ENCODE measurements at regions not wholly inside any gene's neighbourhood (a gene's known extent, or its start where the extent isn't known, plus 50 kb on each side); places are given as distances from the start of the nearest gene placed in this dataset.
"Not testable (repeated sequence)": the region's sequence is repeated elsewhere in the genome, so short reads cannot be mapped to it uniquely, and the experiment has no call there.

DNA sequence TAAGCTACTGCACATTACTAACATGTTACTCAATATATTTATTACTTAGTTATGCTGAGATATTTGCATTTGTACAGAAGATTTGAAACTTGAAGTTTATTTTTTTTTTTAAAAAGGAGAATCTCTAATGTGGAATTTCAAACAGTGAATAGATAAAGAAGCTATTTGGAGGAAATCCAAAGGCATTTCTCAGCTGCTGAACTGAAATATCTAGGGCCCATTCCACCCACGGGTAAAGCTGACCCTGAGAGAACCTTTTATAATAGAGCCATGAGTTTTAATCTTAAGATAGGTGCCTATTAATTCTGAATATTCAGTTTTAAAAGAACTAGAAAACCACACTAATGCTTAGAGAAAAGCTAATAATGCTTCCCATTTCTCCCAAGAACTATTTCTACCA is 225.4 kb upstream of the CAND1 start:
- intact Hi-C loops (cut with micrococcal nuclease), result no loop called here
- Mint-ChIP-seq H3K27ac (no peak overlapping the region), H3K4me3 (no peak overlapping the region), H3K9me3 (peaks cover under 1% of the 10 kb centered on the region), H3K4me1 (no peaks in the 10 kb centered on the region), H3K27me3 (peaks cover 9% of the 10 kb centered on the region), H3K36me3 (ENCODE audit: low read depth) (no peaks in the 10 kb centered on the region)
- ATAC-seq (ENCODE audit: low read depth) (no peak), DNase-seq (no peak)
- TF ChIP-seq, protein P1, sequence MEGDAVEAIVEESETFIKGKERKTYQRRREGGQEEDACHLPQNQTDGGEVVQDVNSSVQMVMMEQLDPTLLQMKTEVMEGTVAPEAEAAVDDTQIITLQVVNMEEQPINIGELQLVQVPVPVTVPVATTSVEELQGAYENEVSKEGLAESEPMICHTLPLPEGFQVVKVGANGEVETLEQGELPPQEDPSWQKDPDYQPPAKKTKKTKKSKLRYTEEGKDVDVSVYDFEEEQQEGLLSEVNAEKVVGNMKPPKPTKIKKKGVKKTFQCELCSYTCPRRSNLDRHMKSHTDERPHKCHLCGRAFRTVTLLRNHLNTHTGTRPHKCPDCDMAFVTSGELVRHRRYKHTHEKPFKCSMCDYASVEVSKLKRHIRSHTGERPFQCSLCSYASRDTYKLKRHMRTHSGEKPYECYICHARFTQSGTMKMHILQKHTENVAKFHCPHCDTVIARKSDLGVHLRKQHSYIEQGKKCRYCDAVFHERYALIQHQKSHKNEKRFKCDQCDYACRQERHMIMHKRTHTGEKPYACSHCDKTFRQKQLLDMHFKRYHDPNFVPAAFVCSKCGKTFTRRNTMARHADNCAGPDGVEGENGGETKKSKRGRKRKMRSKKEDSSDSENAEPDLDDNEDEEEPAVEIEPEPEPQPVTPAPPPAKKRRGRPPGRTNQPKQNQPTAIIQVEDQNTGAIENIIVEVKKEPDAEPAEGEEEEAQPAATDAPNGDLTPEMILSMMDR (IDR thresholded peaks at IDR 0.05), result no peak
- POLR2A ChIA-PET, result no interaction called here
- CTCF ChIA-PET, result no interaction called here

DNA sequence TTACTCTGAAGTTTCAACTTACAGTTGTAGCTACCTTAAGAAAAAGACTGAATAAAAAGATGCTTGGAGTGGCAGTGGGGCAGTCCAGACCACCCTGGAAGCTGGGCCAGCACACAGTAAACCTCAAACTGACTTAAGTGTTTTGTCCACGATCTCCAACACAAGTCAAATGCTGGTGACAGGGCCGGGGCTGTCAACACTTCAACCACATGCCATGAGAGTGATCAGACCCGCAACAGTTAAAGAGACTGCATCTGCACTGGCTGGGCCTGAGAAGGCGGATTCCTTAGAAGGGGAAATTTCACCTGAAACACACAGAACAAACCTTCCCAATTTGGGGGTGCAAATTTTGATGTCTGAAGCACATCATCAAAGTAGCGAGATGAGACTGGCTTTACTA is 223.5 kb upstream of the CAND1 start:
- Mint-ChIP-seq H3K36me3 (ENCODE audit: low read depth) (no peaks in the 10 kb centered on the region), H3K4me1 (no peaks in the 10 kb centered on the region), H3K27ac (no peak overlapping the region), H3K4me3 (no peak overlapping the region), H3K9me3 (peaks cover 2% of the 10 kb centered on the region), H3K27me3 (peaks cover 9% of the 10 kb centered on the region)
- no peak for DNase-seq
- CTCF ChIA-PET, result no interaction called here
- TF ChIP-seq, protein P1 (IDR thresholded peaks at IDR 0.05), result no peak
- no peak for ATAC-seq (ENCODE audit: low read depth)
- POLR2A ChIA-PET, result no interaction called here
- intact Hi-C loops (cut with micrococcal nuclease), result no loop called here

DNA sequence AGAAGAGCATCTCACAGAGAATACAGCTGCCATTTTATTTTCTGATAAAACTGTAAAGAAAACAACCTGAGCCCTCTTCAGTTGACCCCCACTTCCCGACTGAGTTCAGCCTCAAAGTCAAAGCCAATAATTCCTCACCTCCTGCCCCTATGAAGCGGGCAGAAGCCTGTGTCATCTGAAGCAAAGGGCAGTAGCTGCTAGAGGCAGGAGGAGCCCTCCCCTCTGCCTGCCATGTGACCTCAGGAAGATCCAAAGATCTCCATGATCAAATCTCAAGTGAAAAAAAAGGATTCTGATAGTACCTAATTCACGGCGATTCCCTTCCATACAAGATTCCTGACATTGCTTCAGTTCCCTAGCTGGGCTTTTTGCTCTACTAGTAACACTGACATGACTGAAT is 223.1 kb upstream of the CAND1 start:
- Mint-ChIP-seq H3K4me3 (no peak overlapping the region), H3K27ac (no peak overlapping the region), H3K27me3 (peaks cover 9% of the 10 kb centered on the region), H3K36me3 (ENCODE audit: low read depth) (no peaks in the 10 kb centered on the region), H3K9me3 (peaks cover 2% of the 10 kb centered on the region), H3K4me1 (no peaks in the 10 kb centered on the region)
- DNase-seq, result no peak
- POLR2A ChIA-PET, result no interaction called here
- intact Hi-C loops (cut with micrococcal nuclease), result no loop called here
- TF ChIP-seq, protein P1 (IDR thresholded peaks at IDR 0.05), result no peak
- CTCF ChIA-PET, result no interaction called here
- no peak for ATAC-seq (ENCODE audit: low read depth)

DNA sequence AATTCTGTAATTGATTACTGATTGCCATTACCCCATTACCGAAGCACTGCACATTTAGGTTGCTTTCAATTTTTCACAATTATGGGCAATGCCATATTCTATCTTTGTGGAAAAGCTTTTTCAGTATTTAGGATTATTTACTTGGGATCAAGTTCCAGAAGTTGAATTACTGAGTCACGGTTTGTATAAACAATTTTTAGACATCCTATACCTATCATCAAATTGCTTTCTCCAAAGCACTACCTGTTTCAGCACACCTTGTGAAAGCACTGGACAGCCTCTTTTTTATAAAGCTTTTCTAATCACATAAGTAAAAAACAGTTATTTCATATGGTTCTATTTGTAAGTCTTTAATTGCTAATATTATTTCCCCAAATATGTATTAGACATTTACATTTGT is 221.5 kb upstream of the CAND1 start:
- ATAC-seq (ENCODE audit: low read depth) (no peak), DNase-seq (no peak)
- H3K27ac Mint-ChIP-seq, result no peak overlapping the region
- ChIA-PET CTCF (no interaction called here), POLR2A (no interaction called here)
- peaks cover 2% of the 10 kb centered on the region for H3K9me3 Mint-ChIP-seq
- TF ChIP-seq, protein P1 (IDR thresholded peaks at IDR 0.05), result no peak
- H3K4me1 Mint-ChIP-seq, result no peaks in the 10 kb centered on the region
- intact Hi-C loops (cut with micrococcal nuclease), result no loop called here
- H3K4me3 Mint-ChIP-seq, result no peak overlapping the region
- peaks cover 9% of the 10 kb centered on the region for H3K27me3 Mint-ChIP-seq
- no peaks in the 10 kb centered on the region for H3K36me3 Mint-ChIP-seq (ENCODE audit: low read depth)

DNA sequence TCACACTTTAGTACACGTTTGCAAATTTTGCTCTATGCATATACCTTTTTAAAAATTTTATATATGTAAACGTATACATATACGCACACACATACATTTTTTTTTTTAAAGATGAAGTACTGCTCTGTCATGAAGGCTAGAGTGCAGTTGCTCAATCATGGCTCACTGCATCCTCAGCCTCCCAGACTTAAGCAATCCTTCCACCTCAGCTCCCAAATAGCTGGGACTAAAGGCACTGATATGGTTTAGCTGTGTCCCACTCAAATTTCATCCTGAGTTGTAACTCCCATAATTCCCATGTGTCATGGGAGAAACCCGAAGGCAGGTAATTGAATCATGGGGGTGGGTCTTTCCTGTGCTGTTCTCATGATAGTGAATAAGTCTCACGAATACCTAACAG is 220.8 kb upstream of the CAND1 start:
- no peaks in the 10 kb centered on the region for H3K36me3 Mint-ChIP-seq (ENCODE audit: low read depth)
- H3K4me1 Mint-ChIP-seq, result no peaks in the 10 kb centered on the region
- ATAC-seq (ENCODE audit: low read depth) (no peak), DNase-seq (no peak)
- CTCF ChIA-PET, result no interaction called here
- TF ChIP-seq, protein P1 (IDR thresholded peaks at IDR 0.05), result no peak
- no peak overlapping the region for H3K4me3 Mint-ChIP-seq
- H3K27ac Mint-ChIP-seq, result no peak overlapping the region
- peaks cover 9% of the 10 kb centered on the region for H3K27me3 Mint-ChIP-seq
- POLR2A ChIA-PET, result no interaction called here
- intact Hi-C loops (cut with micrococcal nuclease), result no loop called here
- peaks cover 2% of the 10 kb centered on the region for H3K9me3 Mint-ChIP-seq

DNA sequence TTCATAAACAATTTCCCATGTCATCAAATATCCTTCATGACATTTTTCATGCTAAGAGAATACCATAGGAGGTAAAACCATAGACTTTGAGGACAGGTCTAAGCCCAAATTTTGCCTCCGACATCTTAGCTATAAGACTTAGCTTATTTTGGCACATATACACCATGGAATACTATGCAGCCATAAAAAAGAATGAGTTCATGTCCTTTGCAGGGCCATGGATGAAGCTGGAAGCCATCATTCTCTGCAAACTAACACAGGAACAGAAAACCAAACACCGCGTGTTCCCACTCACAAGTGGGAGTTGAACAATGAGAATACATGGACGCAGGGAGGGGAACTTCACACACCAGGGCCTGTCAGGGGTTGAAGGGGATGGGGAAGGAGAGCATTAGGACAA is 220.0 kb upstream of the CAND1 start:
- DNase-seq; intact Hi-C loops (cut with micrococcal nuclease); ATAC-seq (ENCODE audit: low read depth); H3K36me3 Mint-ChIP-seq (ENCODE audit: low read depth); H3K27ac Mint-ChIP-seq; POLR2A ChIA-PET; H3K4me3 Mint-ChIP-seq; H3K9me3 Mint-ChIP-seq; H3K4me1 Mint-ChIP-seq; CTCF ChIA-PET; H3K27me3 Mint-ChIP-seq: not testable (repeated sequence)
